ENCODE measurements at regions not wholly inside any gene's neighbourhood (a gene's known extent, or its start where the extent isn't known, plus 50 kb on each side); places are given as distances from the start of the nearest gene placed in this dataset.

DNA sequence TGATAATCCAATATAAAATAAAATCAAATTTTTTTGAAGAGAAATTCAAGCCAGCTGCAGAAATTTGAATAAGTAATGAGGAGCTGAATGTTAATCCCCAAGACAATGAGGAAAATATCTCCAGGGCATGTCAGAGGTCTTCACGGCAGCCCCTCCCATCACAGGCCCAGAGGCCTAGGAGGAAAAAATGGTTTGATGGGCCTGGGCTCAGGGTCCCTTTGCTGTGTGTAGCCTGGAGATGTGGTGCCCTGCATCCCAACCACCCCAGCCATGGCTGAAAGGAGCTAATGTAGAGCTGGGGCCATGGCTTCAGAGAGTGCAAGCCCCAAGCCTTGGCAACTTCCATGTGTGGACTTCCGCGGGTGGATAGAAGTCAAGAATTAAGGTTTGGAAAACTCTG lies 618.3 kb downstream of the TAF11L14 start:
- H3K9me3 ChIP-seq (ENCODE audit: insufficient read depth, low read depth, low read length), result peaks cover 5% of the 10 kb centered on the region
- no peak overlapping the region for H3K23ac ChIP-seq (ENCODE audit: low read length)
- H3K18ac ChIP-seq (ENCODE audit: low read length), result no peak overlapping the region
- no peak overlapping the region for H4K8ac ChIP-seq (ENCODE audit: low read depth, low read length)
- H2BK120ac ChIP-seq (ENCODE audit: insufficient read depth, low read length, poor library complexity), result no peak overlapping the region
- no peak overlapping the region for H3K4ac ChIP-seq (ENCODE audit: low read depth, low read length)
- H3K79me2 ChIP-seq (ENCODE audit: control insufficient read depth, insufficient read depth, low read length, poor library complexity), result no peaks in the 10 kb centered on the region
- no peak overlapping the region for H2AFZ ChIP-seq (ENCODE audit: insufficient read depth, low read length, poor library complexity)
- no peak overlapping the region for H3K27ac ChIP-seq (ENCODE audit: low read depth, low read length)
- no peak overlapping the region for H3K4me2 ChIP-seq (ENCODE audit: low read length)
- H2BK12ac ChIP-seq (ENCODE audit: low read length), result no peak overlapping the region
- no peaks in the 10 kb centered on the region for H3K79me1 ChIP-seq (ENCODE audit: low read length)
- no peak overlapping the region for H4K12ac ChIP-seq (ENCODE audit: low read depth, low read length)
- WGBS (ENCODE audit: extremely low coverage, insufficient coverage, insufficient read length), result no CpG with 5 or more reads among the region's 3 CpGs
- no peak overlapping the region for H2AK5ac ChIP-seq (ENCODE audit: low read length)
- no peak overlapping the region for H4K91ac ChIP-seq (ENCODE audit: low read depth, low read length)
- no peak overlapping the region for H3K9ac ChIP-seq (ENCODE audit: low read length)
- H3K4me1 ChIP-seq (ENCODE audit: control insufficient read depth in 1 of 2, insufficient read depth in 2 of 2, low read length in 2 of 2), result no peaks in the 10 kb centered on the region
- no peak overlapping the region for H3K4me3 ChIP-seq (ENCODE audit: low read depth, low read length)
- no peak overlapping the region for H2BK5ac ChIP-seq (ENCODE audit: low read depth, low read length, poor library complexity)
- no peak for DNase-seq
- no peaks in the 10 kb centered on the region for H3K27me3 ChIP-seq (ENCODE audit: insufficient read depth, low read length)
- H3K36me3 ChIP-seq (ENCODE audit: control insufficient read depth in 1 of 2, insufficient read depth in 2 of 2, low read length in 2 of 2), result no peaks in the 10 kb centered on the region
- H3K14ac ChIP-seq (ENCODE audit: low read length), result no peak overlapping the region

DNA sequence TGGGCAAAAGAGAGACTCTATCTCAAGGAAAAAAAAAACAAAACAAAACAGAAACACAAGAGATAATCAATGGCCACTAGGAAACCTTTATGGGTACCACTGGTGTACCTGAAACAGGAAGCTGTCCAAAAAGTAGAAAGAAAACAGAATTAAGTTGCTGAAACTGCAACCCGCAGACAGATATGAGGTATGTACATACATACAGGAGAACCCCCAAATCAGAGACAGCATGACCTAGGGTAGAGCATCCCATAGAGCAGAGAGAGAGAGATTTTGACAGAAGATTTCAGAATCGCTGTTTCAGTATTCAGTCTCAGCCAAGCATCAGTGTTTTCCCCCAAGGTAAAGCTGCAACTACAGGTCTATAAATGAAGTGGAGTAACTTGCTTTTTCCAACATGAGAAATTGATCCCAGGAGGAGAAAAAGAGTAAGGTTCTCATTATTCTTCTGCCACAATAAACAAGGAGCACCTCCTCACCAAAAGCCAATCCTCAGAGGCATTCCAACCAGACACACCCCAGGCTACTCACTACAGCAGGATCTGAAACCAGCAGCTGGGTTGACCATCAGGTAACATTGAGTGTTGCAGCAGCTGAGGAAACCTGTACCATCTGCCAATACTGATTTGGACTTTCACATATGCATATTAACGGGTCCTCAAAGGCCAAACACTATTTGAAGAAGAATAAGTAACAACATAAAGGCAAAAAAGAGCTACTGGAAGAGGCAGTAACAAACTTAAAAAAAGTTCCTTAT lies 630.0 kb downstream of the TAF11L14 start:
- Histone ChIP-seq H3K4ac (ENCODE audit: low read depth, low read length) (no peak overlapping the region), H3K23ac (ENCODE audit: low read length) (no peak overlapping the region), H3K79me1 (ENCODE audit: low read length) (no peaks in the 10 kb centered on the region), H3K4me2 (ENCODE audit: low read length) (no peak overlapping the region), H2AFZ (ENCODE audit: insufficient read depth, low read length, poor library complexity) (no peak overlapping the region), H4K12ac (ENCODE audit: low read depth, low read length) (no peak overlapping the region), H3K9ac (ENCODE audit: low read length) (no peak overlapping the region), H2BK120ac (ENCODE audit: insufficient read depth, low read length, poor library complexity) (no peak overlapping the region), H3K27me3 (ENCODE audit: insufficient read depth, low read length) (no peaks in the 10 kb centered on the region), H3K79me2 (ENCODE audit: control insufficient read depth, insufficient read depth, low read length, poor library complexity) (no peaks in the 10 kb centered on the region), H3K36me3 (ENCODE audit: control insufficient read depth in 1 of 2, insufficient read depth in 2 of 2, low read length in 2 of 2) (no peaks in the 10 kb centered on the region), H4K91ac (ENCODE audit: low read depth, low read length) (no peak overlapping the region), H3K4me3 (ENCODE audit: low read depth, low read length) (no peak overlapping the region), H3K27ac (ENCODE audit: low read depth, low read length) (no peak overlapping the region), H3K18ac (ENCODE audit: low read length) (no peak overlapping the region), H2AK5ac (ENCODE audit: low read length) (no peak overlapping the region), H3K4me1 (ENCODE audit: control insufficient read depth in 1 of 2, insufficient read depth in 2 of 2, low read length in 2 of 2) (no peaks in the 10 kb centered on the region), H2BK5ac (ENCODE audit: low read depth, low read length, poor library complexity) (no peak overlapping the region), H2BK12ac (ENCODE audit: low read length) (no peak overlapping the region), H4K8ac (ENCODE audit: low read depth, low read length) (no peak overlapping the region), H3K14ac (ENCODE audit: low read length) (no peak overlapping the region), H3K9me3 (ENCODE audit: insufficient read depth, low read depth, low read length) (no peaks in the 10 kb centered on the region)
- DNase-seq, result no peak
- no CpG with 5 or more reads among the region's 3 CpGs for WGBS (ENCODE audit: extremely low coverage, insufficient coverage, insufficient read length)

DNA sequence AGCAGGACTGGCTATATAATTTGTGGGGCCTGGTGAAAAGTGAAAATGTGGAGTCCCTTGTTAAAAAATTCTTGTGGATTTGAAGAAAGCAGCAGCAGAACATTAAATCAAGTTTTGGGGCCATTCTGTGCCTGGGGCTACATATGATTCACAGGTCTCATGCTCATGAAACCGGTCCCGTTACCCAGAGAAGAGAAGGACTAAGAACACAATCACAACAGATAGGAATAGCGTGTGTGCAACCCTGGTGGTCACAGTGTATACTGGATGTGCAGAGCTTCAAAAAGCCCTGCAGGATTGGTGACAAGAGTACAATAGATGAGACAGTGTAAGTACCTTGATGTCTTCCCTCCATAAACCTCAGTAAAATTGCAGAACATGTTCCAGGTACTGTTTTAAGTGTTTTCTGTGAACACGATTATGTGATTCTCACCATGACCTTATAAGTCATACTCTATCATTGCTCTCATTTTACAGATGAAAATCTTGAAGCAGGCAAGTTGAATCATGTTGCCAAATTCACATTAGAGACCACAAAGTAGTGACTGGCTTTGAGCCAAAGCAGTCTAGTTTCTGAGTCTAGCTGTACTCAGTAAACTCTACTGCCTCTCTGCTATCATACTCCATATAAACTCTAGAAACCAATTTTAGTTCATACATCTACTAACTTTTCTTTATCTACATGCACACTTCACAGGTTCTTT lies 636.5 kb downstream of the TAF11L14 start:
- H3K4ac ChIP-seq (ENCODE audit: low read depth, low read length), result no peak overlapping the region
- H4K8ac ChIP-seq (ENCODE audit: low read depth, low read length), result no peak overlapping the region
- no peak overlapping the region for H3K4me3 ChIP-seq (ENCODE audit: low read depth, low read length)
- no peak overlapping the region for H3K14ac ChIP-seq (ENCODE audit: low read length)
- H3K9me3 ChIP-seq (ENCODE audit: insufficient read depth, low read depth, low read length), result no peaks in the 10 kb centered on the region
- no peak overlapping the region for H2AK5ac ChIP-seq (ENCODE audit: low read length)
- no peak overlapping the region for H2BK5ac ChIP-seq (ENCODE audit: low read depth, low read length, poor library complexity)
- no peaks in the 10 kb centered on the region for H3K79me2 ChIP-seq (ENCODE audit: control insufficient read depth, insufficient read depth, low read length, poor library complexity)
- WGBS (ENCODE audit: extremely low coverage, insufficient coverage, insufficient read length), result no CpG with 5 or more reads among the region's 4 CpGs
- no peak overlapping the region for H2AFZ ChIP-seq (ENCODE audit: insufficient read depth, low read length, poor library complexity)
- no peak overlapping the region for H3K9ac ChIP-seq (ENCODE audit: low read length)
- no peaks in the 10 kb centered on the region for H3K27me3 ChIP-seq (ENCODE audit: insufficient read depth, low read length)
- H3K4me2 ChIP-seq (ENCODE audit: low read length), result no peak overlapping the region
- DNase-seq, result no peak
- no peak overlapping the region for H2BK120ac ChIP-seq (ENCODE audit: insufficient read depth, low read length, poor library complexity)
- H3K23ac ChIP-seq (ENCODE audit: low read length), result no peak overlapping the region
- H3K4me1 ChIP-seq (ENCODE audit: control insufficient read depth in 1 of 2, insufficient read depth in 2 of 2, low read length in 2 of 2), result no peaks in the 10 kb centered on the region
- no peak overlapping the region for H3K18ac ChIP-seq (ENCODE audit: low read length)
- H3K36me3 ChIP-seq (ENCODE audit: control insufficient read depth in 1 of 2, insufficient read depth in 2 of 2, low read length in 2 of 2), result no peaks in the 10 kb centered on the region
- no peak overlapping the region for H2BK12ac ChIP-seq (ENCODE audit: low read length)
- no peak overlapping the region for H3K27ac ChIP-seq (ENCODE audit: low read depth, low read length)
- H3K79me1 ChIP-seq (ENCODE audit: low read length), result no peaks in the 10 kb centered on the region
- no peak overlapping the region for H4K12ac ChIP-seq (ENCODE audit: low read depth, low read length)
- H4K91ac ChIP-seq (ENCODE audit: low read depth, low read length), result no peak overlapping the region

DNA sequence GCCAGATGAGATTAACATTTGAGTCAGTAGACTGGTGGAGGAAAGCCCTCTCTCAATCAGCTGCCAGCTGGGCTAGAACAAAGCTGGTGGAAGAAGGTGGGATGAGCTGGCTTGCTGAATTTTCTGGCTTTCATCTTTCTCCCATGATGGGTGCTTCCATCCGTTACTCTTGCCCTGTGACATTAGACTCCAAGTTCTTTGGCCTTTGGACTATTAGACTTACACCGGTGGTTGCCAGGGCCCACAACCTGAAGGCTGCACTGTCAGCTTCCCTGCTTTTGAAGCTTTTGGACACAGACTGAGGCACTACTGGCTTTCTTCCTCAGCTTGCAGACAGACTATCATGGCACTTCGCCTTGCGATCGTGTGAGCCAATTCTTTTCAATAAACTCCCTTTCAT lies 642.7 kb downstream of the TAF11L14 start:
- Histone ChIP-seq H3K4me3 (ENCODE audit: low read depth, low read length) (no peak overlapping the region), H2BK5ac (ENCODE audit: low read depth, low read length, poor library complexity) (no peak overlapping the region), H3K79me2 (ENCODE audit: control insufficient read depth, insufficient read depth, low read length, poor library complexity) (no peaks in the 10 kb centered on the region), H3K23ac (ENCODE audit: low read length) (no peak overlapping the region), H3K4me1 (ENCODE audit: control insufficient read depth in 1 of 2, insufficient read depth in 2 of 2, low read length in 2 of 2) (no peaks in the 10 kb centered on the region), H2AFZ (ENCODE audit: insufficient read depth, low read length, poor library complexity) (no peak overlapping the region), H2BK12ac (ENCODE audit: low read length) (no peak overlapping the region), H3K4ac (ENCODE audit: low read depth, low read length) (no peak overlapping the region), H3K79me1 (ENCODE audit: low read length) (no peaks in the 10 kb centered on the region), H2BK120ac (ENCODE audit: insufficient read depth, low read length, poor library complexity) (no peak overlapping the region), H3K27ac (ENCODE audit: low read depth, low read length) (no peak overlapping the region), H4K91ac (ENCODE audit: low read depth, low read length) (no peak overlapping the region), H3K36me3 (ENCODE audit: control insufficient read depth in 1 of 2, insufficient read depth in 2 of 2, low read length in 2 of 2) (no peaks in the 10 kb centered on the region), H4K8ac (ENCODE audit: low read depth, low read length) (no peak overlapping the region), H2AK5ac (ENCODE audit: low read length) (no peak overlapping the region), H3K14ac (ENCODE audit: low read length) (no peak overlapping the region), H3K4me2 (ENCODE audit: low read length) (no peak overlapping the region), H3K27me3 (ENCODE audit: insufficient read depth, low read length) (no peaks in the 10 kb centered on the region), H3K18ac (ENCODE audit: low read length) (no peak overlapping the region), H4K12ac (ENCODE audit: low read depth, low read length) (no peak overlapping the region), H3K9ac (ENCODE audit: low read length) (no peak overlapping the region), H3K9me3 (ENCODE audit: insufficient read depth, low read depth, low read length) (no peaks in the 10 kb centered on the region)
- no peak for DNase-seq
- WGBS (ENCODE audit: extremely low coverage, insufficient coverage, insufficient read length), result no CpG with 5 or more reads among the region's 5 CpGs

Data from trophoblast cell (in vitro differentiated cells and primary cell).